K562 (cell line): ENCODE measurements at regions not wholly inside any gene's neighbourhood (a gene's known extent, or its start where the extent isn't known, plus 50 kb on each side); places are given as distances from the start of the nearest gene placed in this dataset.

Source experiments
- ATF2 ChIP-seq: sonication (generic); formaldehyde crosslinking; IDR thresholded peaks from 2 replicates; pipeline ENCODE4 v1.8.1; 2022; ENCODE audit warnings: missing genetic modification reagents
- ATF6 ChIP-seq: sonication (generic); formaldehyde crosslinking; IDR thresholded peaks from 2 replicates; pipeline ENCODE4 v1.4.0; 2020; ENCODE audit warnings: mild to moderate bottlenecking, missing genetic modification reagents
- ATF7 ChIP-seq: fragments of 450-650 bp; IDR thresholded peaks from 2 replicates; pipeline ENCODE4 v1.7.1; 2014; ENCODE audit warnings: mild to moderate bottlenecking, moderate library complexity
- CEBPZ ChIP-seq: fragments of 150-350 bp; IDR thresholded peaks from 2 replicates; pipeline ENCODE4 v1.6.1; 2014; ENCODE audit warnings: low read depth, mild to moderate bottlenecking, low read length, borderline replicate concordance
- CTCF ChIP-seq, 3 experiments: IDR thresholded peaks in 2 of 3; conservative IDR thresholded peaks in 1 of 3; 2 replicates each; pipeline ENCODE4 v1.5.1; 2011 to 2012; ENCODE audit warnings: low read length in 3 of 3, mild to moderate bottlenecking in 3 of 3, control low read depth in 2 of 3, improper control_type of control experiment in 1 of 3, inconsistent platforms in 1 of 3, low read depth in 1 of 3, mixed read lengths in 1 of 3, moderate library complexity in 1 of 3; ENCODE audit not compliant: insufficient read depth in 2 of 3
- KDM1A ChIP-seq, 2 experiments: fragments of 450-650 bp; IDR thresholded peaks; 2 replicates each; pipeline ENCODE4 v1.6.1; 2016; ENCODE audit warnings: mild to moderate bottlenecking in 2 of 2
- NFRKB ChIP-seq: fragments of 450-650 bp; IDR thresholded peaks from 2 replicates; pipeline ENCODE4 v1.6.1; 2016; ENCODE audit warnings: low read depth
- TCF3 ChIP-seq: sonication (generic); formaldehyde crosslinking; IDR thresholded peaks from 2 replicates; pipeline ENCODE4 v1.4.0; 2020; ENCODE audit warnings: mild to moderate bottlenecking, missing genetic modification reagents
- ZFP36 ChIP-seq: fragments of 150-350 bp; IDR thresholded peaks from 2 replicates; pipeline ENCODE4 v1.6.1; 2018; ENCODE audit warnings: low read length, low read depth; ENCODE audit not compliant: partially characterized antibody
- ZNF551 ChIP-seq: fragments of 250-450 bp; sonication (Bioruptor Pico); IDR thresholded peaks from 2 replicates; pipeline ENCODE4 v1.5.0; 2021; ENCODE audit warnings: mild to moderate bottlenecking, moderate library complexity
- ZNF740 ChIP-seq, 3 experiments: fragments of 200-800 bp in 1 of 3; sonication (Bioruptor generic) in 1 of 3; sonication (generic) in 1 of 3; formaldehyde crosslinking in 1 of 3; IDR thresholded peaks; 2 replicates each; pipeline versions ENCODE4 v1.6.1 to v1.8.0; 2016 to 2022; ENCODE audit warnings: mild to moderate bottlenecking in 2 of 3, missing compliant biosample characterization in 2 of 3, missing genetic modification characterization in 2 of 3, missing genetic modification reagents in 1 of 3
- ZSCAN29 ChIP-seq: fragments of 450-650 bp; IDR thresholded peaks from 2 replicates; pipeline ENCODE4 v1.6.1; 2017

- TF ChIP-seq KDM1A (IDR thresholded peaks at IDR 0.05) (no peak), ATF6 (CRISPR knock-in tag) (no peak), ZNF740 (CRISPR knock-in tag; IDR thresholded peaks at IDR 0.05) (no peak), ZNF740 (tag; IDR thresholded peaks at IDR 0.05) (no peak), ZNF551 (CRISPR knock-in tag) (no peak), CTCF (IDR thresholded peaks at IDR 0.05 in 2 of 3, conservative IDR thresholded peaks at IDR 0.05 in 1 of 3; ENCODE audit: insufficient read depth in 2 of 3, low read depth in 1 of 3, low read length in 3 of 3) (no peak), ATF2 (CRISPR knock-in tag) (no peak), NFRKB (no peak), ZSCAN29 (no peak), CEBPZ (no peak), ZFP36 (no peak), ATF7 (no peak), TCF3 (CRISPR knock-in tag) (no peak)
Measured at GRCh38 chr6:113584767-113585166, 272.4 kb upstream of the MARCKS start.
